GM18520 (cell line): ENCODE measurements at regions not wholly inside any gene's neighbourhood (a gene's known extent, or its start where the extent isn't known, plus 50 kb on each side); places are given as distances from the start of the nearest gene placed in this dataset.

Source experiments
- ATAC-seq: cut with Tn5 transposase; IDR thresholded peaks from one replicate; pipeline ENCODE4 v1.9.1; 2021; ENCODE audit not compliant: unreplicated experiment

DNA sequence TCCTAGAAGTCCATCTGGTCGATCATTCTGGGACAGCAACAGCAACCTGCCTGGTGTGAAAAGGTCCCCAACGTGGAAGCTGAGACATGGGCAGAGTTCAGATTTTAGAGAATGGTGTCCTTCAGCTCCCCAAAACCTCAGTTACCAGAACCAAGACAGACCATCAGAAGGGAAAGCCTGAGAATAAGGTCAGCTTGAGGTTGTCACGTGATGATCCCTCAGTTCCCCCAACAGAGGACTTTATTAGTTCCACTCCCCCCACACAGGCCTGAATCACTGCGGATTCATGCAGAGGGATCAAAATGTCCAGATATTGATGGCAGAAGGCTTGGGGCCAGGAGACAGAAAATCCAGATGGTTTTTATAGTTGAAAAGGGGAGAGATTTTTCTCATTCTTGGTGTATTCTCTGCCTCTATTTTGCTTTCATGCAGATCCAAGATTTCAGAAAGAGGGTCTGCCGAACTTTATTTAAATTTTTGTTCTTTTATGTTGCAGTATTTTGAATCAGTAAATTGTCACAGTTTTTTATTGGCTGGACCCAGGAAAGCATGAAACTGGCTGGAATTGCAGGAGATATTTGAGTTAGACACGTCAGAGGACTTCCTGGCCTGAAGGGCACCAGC, 139.0 kb upstream of the NTM start:
- no peak for ATAC-seq

DNA sequence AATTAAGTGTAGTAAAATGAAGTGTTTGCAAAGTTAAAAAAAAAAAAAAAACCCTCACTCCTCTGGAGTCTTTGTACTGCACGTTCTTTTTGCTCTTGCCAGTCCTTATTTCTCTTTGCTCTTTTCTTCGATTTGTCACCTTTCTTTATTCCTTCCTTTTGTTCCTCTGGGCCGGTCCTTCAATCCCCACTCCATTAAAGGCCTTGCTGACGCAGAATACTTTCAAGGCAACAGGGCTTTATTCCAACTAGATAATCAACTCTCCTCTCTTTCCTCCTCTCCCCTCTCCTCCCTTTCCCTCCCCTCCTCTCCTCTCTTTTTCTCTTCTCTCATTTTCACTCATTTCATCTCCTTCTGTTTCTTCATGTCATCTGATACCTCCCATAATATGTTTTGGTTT, 138.2 kb upstream of the NTM start:
- no peak for ATAC-seq

DNA sequence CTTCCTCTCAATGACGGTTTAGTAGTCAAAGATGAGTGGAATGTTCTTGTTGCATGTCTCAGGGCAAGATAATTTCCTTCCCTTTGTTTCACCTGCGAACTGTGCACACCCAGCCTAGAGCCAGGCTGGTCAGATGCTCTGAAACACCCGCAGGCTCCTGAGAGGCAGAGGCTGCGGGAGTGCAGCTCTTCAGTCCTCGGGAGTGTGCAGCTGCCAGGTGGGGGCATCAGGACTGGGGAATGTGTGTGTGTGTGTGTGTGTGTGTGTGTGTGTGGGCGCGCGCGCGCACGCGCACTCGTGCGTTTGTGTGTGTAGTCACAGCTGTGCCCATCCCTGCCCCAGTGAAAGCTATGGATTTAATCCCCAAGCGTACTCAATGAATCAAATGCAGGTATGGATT, 136.2 kb upstream of the NTM start:
- ATAC-seq, result no peak

DNA sequence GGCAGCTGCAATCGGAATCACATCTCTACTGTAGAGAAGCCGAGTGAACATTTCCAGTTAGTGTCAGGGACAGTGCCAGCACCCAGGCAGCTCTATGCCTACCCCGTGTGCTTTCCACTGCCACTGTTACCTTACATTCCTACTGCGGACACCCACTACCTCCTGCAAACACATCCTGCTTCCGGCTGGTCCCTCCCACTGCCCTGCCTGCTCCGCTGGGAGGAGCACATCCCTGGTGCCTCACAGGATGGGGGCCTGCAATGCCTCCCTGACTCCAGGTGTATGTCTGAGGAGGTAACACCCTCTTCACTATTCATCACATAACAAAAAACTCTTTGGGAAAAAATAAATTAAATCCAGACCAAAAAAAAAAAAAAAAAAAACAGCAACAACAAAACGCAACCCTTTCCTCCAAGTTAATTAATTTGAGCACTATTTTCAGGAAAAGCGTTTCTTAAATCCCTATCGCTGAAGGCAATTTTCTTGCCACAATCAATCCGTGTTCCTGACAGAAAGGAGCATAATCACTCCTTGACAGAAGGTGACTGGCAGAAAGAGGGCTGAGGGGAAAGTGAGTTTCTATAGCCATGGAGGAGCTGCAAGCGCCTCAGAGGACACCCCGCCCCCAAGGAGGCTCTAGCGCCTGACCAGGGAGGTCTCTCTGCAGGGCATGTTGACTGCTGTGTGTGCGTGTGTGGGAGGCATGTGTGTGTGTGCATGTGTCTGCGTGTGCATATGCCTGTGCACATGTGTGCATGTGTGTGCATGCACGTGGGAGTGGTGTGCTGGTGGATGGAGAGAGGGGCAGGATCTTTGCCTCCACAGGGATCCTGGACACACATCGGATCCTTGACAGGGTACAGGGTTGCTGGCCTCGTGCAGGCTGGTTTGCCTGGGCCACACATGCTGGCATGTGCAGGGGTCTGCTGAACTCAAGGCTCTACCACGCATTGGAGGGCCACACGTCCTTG, 134.8 kb upstream of the NTM start:
- no peak for ATAC-seq

DNA sequence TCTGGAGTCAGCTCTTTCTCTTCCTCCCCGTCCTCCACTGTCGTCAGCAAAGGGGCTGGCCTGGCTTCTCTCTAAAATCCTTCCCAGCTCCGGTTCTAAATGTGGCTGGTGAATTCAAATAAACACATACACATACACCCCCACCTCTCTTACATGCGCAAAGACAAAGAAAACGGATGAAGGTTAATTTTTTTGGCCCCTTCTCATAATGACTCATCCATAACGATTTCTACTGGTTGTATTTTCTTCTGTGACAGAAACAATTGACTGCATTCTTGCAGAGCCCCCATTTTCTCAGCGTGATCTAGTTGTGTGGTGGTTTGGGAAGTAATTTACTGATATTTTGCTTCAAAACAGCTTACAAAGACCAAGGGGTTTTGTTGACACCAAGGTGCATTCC, 130.0 kb upstream of the NTM start:
- no peak for ATAC-seq

DNA sequence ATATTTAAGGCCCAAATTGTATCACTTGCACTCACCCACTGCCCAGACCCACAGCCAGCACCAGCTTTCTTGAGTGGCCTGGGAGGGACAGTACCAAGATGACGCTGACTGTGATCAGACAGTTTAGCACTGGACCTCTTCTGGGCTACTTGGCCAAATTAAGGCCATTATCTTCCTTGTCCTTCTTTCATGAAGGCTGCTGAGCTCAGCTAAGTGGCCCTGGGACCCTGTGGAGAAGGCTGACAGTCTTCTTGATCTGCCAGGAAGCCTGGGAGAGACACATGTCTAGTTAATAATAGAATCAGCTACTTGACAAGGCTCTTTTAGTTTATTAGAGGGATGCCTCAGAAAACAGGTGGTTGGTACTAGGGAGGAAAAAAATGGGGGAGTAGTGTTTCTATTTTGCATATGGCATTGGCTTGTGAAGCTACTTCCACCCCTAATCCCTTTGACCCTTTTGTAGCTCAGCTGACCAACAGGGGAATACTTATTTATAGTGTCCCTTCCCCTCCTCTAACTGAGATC, 127.9 kb upstream of the NTM start:
- no peak for ATAC-seq

DNA sequence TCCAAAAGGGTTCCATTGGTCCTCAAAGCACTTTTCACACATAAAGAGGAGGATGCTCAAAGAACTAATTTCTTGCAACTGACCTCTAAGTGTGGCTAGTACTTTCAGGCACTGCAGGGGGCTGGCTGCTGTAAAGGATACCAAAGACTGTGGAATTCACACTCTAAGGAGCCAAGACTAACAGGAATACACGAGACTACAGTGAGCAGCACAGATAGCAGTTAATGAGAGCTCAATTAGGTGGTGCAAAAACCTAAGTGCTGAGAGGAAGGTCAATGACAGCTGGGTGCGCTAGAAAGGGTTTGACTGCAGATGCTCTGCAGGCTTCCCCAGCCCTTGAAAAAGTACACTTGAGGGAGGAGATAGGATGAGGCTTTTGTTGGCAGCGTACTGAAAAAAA, 124.3 kb upstream of the NTM start:
- no peak for ATAC-seq

DNA sequence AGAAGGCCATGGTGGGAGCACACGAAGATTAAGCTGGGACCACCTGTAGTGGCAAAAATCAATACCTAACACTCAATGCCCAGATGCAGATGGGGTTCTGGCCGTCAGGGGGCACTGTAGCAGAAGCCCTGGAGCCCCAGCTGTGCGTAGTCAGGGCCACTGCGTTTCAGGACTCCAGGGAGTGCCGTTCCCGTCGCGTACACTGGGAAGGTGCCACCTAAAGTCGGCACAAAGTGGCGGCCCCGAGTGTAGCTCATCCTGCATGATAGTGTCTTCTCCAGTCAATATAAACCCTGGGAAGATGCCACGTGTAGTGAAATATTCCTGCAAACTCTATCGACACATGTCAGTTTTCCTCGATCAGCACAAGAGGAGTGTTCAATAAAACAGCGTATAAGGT, 123.8 kb upstream of the NTM start:
- no peak for ATAC-seq

DNA sequence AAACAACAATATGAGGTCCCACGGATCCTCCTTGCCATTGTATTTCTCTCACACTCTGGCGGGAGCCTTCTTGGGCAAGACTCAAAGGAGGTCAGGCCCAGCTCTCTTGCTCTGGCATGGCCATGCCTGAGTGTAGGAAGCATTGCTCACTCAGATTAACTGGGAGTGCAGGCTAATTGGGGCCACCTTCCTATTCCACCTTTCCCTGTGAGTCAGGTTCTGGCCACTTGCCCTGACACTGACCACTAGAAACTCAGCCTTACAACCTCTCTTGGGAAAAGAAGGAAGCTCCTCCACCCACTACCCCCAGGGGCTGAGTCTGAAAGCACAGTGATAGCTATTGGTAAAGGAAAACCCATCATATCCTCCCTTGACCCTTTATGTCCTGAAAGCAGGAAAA, 121.8 kb upstream of the NTM start:
- ATAC-seq, result no peak

DNA sequence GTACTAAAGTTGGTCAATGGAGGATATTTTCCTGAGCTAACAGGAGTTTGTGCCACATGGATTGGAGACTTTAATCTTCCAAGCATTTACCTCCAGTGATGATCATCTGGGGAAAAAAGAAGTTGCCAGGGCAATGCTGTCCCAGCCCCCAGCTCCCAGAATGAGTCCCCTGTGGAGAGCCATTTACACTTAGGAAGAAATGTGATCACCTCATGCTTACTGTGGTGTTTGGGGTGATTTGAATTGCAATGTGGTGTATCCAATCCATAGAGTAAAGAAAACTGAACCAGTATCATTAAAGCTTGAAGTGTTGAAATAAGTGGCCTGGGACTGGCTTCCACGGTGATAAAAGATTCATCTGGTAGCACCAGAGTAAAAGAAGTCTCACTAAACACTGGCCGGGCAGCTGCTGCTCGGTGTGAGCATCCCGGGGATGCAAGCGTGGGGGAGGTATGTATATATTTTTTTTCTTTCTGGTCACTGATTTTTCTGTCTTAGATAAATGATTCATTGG, 117.2 kb upstream of the NTM start:
- ATAC-seq, result no peak

DNA sequence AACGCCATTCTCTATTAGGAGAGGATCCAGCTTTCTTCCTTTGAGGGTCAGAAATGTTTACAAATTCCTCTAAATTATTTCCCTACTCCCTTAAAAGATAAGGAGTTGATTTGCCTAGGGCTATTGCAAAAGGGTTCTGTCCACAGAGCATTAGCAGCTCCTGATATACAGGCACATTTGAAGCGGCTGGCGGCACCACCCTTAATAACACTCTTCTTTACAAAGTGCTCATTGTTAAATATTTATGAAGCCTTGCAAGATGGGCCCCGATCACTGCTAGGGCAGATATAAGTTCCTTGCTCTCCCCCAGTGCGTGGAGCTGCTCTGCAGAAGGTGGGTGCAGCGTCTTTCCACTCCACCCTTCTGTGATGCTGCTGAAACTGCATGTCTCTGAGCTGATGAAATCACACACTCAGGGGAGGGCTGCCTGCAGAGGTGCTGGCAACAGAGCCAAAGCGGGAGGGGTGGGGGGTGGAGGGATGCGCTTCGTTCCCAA, 116.7 kb upstream of the NTM start:
- ATAC-seq, result no peak

DNA sequence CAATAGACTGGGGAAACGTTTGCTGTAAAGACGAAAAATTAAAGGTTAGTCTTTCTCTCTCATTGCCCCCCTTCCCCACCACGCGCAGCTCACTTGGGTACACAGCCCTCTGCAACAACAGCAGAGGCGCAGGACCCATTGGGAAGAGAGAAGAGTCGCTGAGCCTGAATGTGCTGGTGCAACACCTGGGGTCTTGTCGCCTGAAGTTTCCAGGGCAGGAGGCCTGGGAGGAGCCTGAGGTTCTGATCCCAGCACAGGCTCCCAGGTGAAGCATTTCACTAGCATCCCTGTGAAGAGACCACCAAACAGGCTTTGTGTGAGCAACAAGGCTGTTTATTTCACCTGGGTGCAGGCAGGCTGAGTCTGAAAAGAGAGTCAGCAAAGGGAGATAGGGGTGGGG, 116.2 kb upstream of the NTM start:
- ATAC-seq, result no peak

DNA sequence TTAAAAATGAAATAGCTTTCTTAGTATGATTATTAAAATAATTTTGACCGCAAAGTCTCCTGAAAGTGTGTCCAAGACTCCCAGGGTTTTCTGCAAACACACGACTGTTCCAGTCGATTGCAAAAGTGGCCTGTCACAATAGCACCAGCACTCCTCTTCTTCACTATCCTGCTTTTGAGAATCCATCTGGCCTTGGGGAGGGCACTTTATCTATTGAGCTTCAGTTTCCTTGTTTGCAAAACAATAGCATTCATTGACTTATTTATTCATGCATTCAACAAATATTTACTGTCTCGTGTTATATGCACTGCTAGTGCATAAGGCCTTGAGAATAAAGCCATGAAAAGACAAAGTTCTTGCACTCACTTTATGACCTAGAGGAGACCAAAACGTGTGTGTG, 96.2 kb upstream of the NTM start:
- no peak for ATAC-seq

DNA sequence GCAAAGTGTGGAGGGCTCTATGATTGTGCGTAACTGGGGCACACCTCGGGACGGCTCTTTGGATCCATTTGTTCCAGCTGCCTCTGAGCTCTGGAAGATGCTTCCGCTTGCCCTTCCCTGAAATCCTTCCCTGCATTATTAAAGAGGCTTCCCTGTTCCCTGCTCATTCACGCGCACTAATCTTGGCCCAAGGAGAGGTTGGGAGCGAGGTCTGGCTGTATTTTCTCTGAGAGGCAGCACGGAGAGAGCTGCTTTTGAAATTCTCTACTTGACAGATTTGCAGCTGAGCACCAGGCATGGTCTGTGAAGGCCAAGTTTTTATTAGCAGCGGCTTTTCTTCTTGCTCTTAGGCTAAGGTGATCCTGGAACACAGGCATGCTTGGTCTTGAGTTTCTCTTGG, 94.8 kb upstream of the NTM start:
- no peak for ATAC-seq

DNA sequence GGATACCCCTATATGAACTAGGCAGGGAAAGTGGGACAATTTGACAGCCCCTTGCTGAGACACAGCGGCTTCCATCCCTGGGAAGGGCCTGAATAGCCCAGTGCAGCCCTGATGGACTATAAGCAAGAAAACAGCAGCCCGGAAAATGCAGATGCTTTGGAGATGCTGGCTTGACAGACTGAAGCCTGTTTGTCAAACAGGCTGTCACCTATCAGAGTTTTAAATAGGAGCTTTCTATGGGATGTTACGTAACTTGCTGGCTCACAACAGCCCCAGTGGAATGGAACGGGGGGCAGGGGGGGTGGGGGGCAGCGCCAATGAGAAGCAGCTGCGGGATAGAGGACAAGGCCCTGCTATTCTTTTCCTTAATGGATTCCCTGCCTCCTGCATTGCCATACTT, 91.9 kb upstream of the NTM start:
- ATAC-seq, result no peak

DNA sequence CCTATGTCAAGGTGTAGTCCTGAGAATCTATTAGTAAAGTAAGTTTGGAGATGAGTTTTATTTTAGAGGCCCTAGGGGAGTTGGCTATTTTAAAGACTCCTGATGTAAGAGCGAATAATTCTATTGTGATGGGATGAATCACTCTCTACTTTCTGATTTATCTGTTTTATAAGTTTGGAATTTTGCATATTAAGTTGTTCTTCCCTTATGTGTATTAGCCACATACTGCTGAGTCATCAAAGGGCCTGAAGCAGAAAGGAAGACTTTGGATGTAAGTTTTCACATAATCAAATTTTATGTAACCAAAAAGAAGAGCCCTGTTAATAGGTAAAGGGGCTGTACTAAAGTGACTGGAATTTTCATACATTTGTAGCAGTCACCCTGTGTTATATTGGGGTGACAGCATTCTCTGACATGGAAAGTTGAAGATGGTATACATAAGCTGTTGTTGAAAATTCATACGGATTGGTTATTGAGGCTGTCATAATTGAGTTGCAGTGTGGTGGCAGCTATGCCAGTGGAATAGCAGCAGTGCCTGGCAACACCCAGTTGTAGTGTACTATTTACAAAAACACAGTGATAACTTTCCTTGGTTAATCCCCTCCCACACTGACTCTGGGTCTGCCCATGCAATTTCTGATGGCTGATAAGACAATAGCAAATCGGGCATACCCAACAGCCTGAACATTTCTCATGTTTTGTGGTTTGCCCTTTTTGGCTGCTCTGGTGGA, 90.6 kb upstream of the NTM start:
- no peak for ATAC-seq

DNA sequence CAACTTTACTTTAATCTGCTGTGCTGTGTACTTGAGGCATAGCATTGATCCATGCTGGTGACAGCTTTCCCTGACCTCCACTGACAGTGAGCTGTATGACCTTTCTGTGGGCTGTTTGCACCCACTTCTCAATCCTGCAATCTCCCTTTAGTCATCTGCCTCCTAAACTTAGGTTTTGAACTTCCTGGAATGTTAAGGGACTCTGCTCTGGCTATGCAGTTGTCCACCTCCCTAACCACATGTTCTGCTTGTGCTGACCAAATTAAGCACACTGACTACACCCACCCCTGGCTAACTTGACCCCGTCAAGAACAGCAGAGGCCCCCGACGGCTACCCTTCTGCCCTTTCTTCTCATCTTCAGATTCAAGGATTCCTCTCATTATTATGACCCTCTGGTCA, 89.1 kb upstream of the NTM start:
- ATAC-seq, result no peak

DNA sequence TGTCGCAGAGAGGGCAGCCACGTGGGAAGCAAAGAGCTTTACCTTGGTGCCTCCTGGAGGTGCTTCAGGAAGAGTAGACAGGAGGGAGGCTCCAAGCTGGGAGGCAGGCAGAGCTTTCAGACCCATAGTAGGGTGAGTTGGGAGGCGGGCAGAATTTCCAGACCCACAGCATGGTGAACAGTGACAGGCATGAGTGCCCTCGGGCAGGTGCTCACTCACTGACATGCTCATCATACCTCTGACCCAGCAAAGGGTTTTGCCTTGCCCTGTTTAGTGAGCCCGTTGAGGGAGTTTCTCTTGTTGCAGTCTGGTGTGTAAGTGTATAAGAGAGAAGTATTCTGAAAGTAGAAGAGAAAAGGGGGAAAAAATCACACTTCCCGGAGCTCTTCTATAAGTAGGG, 86.4 kb upstream of the NTM start:
- ATAC-seq, result no peak

DNA sequence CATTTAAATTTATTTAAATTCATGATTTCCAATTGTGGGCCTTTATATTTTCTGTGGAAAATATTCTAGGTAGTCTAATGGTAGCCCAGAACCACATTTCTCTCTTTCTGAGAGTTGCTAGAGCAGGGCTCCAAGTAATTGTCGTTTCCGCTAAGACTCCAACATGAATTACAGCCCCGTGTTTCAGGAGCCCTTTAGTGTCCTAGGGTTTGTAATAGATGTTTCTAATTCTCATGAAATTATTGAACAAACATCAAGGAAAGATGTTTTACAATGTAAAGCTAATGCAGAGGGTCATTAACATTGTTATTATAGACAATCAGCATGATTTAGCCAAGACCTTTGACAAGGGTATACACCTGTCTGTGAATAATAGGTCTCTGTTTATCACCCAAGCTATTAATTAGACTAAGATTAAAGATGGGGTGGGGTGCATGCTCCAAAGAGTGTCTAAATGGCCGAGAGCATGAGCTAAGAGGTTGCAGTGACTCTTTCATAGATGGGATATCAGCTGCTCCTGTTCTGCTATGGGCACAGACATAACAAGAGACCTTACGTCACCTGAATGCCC, 81.8 kb upstream of the NTM start:
- no peak for ATAC-seq

DNA sequence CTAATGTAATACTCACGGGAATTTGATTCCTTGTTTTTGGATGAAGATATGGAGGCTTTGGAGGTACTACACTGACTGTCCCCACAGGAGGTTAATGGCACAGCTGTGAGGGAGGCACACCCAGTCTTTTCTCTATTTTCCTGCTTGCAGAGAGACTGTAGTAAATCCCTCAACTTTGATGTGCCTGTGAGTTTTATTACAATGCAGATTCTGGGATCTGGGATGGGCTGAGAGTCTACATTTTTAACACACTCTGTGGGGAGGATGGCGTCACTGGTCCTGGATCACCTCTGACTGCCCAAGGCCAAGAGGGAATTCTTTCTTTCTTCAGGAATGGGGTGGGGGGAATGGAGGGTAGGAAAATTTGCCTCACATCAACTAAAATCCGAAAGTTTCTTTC, 80.2 kb upstream of the NTM start:
- ATAC-seq, result no peak

DNA sequence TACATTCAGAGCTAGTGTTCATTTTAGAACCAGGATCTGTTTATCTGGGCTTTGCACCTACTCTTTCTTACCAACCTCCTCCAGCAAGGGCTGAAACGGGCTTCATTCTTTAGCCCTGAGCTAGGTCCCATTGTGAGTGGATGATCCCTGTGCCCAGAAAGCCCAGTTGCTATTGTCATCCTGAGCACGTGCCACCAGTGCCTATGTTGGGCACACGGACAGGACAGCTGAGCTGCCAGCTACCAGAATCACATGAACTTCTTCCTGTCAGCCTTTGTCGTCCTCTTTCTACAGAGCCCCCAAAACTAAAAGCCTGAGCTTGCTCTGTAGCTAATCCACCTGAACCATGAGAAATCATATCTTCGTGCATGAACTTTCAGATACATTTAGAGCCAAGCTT, 74.4 kb upstream of the NTM start:
- ATAC-seq, result no peak
